Suppressor macrophage treated with lipopolysaccharide for 4 hours (primary cell): ENCODE measurements at regions not wholly inside any gene's neighbourhood (a gene's known extent, or its start where the extent isn't known, plus 50 kb on each side); places are given as distances from the start of the nearest gene placed in this dataset.
"Not testable (repeated sequence)": the region's sequence is repeated elsewhere in the genome, so short reads cannot be mapped to it uniquely, and the experiment has no call there.

Experiments used
- DNase-seq: peaks from one replicate; pipeline ENCODE4 v3.0.0-alpha.2; 2020

DNA sequence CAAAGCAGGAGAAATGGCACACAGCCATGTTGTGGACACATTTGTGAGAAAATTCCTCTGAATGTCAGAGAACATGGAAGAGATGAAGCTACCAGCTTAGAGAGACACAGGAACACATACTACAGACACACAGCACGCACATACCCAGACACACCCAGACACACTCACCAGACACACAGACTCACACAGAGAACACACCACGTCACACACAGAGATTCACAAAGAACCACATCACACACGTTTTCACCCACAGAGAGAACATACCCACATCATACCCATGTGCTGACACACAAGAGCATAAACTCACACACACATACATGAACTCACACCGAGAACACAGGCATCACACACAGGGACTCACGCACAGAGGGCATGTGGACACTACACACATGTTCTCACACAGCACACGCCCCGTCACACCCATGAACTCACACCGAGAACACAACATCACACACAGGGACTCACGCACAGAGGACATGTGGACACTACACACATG lies 124.9 kb downstream of the METRNL start:
- no peak for DNase-seq

DNA sequence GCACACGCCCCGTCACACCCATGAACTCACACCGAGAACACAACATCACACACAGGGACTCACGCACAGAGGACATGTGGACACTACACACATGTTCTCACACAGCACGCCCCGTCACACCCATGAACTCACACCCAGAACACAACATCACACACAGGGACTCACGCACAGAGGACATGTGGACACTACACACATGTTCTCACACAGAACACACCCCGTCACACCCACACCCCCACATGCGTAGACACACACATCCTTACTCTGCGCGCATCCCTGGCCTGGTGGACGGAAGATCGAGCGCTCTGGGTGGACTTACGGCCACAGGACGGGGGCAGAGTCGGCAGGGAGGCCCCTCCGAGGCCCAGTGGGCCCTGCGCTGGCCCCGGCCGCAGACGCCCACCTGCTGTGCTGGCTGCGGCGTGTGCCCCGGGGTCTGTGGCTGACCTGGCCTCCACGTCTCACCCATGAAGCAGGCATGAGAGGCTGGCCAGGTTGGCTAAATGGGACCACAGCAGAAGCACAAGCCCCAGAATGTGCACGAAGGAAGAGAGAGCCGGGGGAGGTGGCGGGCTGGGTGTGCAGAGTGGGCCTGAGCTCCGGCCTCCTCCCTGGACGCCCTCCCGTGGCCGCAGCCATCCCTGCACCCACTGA lies 125.5 kb downstream of the METRNL start:
- DNase-seq, result not testable (repeated sequence)

DNA sequence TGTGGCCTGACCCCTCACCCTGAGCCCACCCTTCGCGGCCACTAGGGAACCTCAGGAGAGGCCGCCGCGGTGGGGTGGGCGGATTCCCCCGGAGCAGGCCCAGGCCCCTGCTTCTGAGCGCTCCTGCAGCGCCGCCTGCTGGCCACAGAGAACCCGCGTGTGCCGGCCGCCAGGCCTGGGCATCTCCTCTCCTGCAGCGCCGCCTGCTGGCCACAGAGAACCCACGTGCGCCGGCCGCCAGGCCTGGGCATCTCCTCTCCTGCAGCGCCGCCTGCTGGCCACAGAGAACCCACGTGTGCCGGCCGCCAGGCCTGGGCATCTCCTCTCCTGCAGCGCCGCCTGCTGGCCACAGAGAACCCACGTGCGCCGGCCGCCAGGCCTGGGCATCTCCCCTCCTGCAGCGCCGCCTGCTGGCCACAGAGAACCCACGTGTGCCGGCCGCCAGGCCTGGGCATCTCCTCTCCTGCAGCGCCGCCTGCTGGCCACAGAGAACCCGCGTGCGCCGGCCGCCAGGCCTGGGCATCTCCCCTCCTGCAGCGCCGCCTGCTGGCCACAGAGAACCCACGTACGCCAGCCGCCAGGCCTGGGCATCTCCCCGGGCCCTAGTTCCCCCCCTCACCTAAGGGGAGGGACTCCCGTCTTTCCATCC lies 126.1 kb downstream of the METRNL start:
- DNase-seq, result peak; percentile 70

DNA sequence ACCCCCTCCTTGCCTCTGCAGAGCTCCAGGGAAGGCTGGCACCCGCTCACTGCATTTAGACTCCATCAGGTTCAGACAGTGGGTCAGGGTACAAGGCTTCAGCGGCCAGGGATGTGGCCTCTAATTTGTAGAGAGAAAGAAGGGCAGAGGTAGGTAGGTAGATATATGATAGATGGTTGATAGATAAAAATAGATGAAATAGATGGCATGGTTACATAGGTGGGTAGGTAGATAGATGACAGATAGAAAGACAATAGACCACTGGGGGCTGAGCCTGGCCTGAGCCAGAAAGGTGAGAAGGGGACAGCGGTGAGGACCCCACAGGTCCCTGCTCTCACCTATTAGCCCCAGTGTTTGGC lies 126.6 kb downstream of the METRNL start:
- not testable (repeated sequence) for DNase-seq

DNA sequence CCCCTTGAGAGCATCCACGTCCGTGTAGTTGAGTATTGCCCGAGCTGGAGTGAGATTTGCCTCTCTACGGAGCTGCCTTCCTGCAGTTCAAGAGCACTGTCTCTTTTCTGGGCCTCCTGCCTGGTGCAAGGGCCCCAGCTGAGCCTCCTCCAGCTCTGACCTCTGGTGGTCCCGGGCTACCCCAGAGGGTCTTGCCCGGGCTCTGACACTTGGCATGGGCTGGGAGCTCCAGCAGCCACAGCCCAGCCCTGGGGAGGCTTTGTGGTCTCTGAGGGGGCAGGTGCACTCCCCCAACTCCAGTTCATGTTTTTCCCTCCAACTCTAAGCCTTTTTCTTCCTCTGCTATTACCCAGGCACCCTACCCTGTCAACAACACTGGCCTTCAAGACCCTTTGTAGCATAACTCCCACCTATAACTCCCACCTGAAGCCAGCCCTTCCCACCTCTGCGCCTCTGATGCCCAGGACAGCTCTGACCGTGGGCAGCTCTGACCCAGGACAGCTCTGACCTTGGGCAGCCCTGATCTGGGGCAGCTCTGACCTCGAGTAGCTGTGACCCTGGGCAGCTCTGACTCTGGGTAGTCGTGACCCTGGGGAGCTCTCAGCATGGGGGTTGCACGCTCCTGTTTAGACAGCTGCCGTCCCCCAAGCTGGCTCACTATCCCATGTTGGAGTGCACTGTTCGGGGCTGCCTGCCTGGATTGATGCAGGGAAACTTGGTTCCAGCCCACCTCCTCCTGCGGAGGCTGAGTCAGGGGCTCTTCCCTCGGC lies 127.6 kb downstream of the METRNL start:
- not testable (repeated sequence) for DNase-seq

DNA sequence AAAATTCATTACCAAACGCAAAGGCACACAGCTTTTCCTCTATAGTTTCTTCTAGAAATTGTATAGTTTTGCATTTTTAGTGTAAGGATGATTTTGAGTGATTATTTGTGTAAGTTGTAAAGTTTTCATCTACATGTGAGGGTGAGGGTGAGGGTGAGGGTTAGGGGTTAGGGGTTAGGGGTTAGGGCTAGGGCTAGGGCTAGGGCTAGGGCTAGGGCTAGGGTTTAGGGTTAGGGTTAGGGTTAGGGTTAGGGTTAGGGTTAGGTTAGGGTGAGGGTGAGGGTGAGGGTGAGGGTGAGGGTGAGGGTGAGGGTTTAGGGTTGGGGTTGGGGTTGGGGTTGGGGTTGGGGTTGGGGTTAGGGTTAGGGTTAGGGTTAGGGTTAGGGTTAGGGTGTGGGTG lies 167.6 kb downstream of the METRNL start:
- DNase-seq, result peak; percentile 21
